NB4 (cell line): ENCODE measurements at regions not wholly inside any gene's neighbourhood (a gene's known extent, or its start where the extent isn't known, plus 50 kb on each side); places are given as distances from the start of the nearest gene placed in this dataset.

Experiments used
- MAX ChIP-seq: IDR thresholded peaks from 2 replicates; pipeline ENCODE4 v1.6.1; 2011; ENCODE audit warnings: low read depth, low read length
- POLR2A ChIP-seq: IDR thresholded peaks from 2 replicates; pipeline ENCODE4 v1.6.1; 2011; ENCODE audit warnings: mild to moderate bottlenecking; ENCODE audit not compliant: insufficient read length; ENCODE audit errors: extremely low read depth
- TF ChIP-seq, protein P1 (sequence below): IDR thresholded peaks from one replicate; pipeline ENCODE4 v1.5.1; 2012; ENCODE audit warnings: low read depth, low read length

DNA sequence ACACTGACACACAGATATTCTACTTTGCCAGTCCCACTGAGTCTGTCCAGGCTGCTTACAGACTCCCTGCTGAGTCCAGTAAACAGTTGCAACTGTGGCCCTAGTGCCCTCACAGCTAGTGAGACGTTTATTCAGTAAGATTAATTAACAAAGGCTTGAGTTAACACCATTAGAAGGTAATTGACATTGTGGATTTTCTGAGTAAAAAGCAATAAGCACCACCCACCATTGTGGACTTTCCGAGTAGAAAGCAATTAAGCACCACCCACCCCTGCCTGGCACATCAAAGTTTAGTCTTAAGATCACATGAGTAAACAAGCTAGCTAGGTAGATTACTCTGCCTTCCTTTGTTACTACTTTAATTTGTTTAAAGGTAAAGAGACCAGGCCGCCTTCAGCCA, 408.6 kb upstream of the IMPG1 start:
- TF ChIP-seq POLR2A: no peak
- TF ChIP-seq, protein P1, sequence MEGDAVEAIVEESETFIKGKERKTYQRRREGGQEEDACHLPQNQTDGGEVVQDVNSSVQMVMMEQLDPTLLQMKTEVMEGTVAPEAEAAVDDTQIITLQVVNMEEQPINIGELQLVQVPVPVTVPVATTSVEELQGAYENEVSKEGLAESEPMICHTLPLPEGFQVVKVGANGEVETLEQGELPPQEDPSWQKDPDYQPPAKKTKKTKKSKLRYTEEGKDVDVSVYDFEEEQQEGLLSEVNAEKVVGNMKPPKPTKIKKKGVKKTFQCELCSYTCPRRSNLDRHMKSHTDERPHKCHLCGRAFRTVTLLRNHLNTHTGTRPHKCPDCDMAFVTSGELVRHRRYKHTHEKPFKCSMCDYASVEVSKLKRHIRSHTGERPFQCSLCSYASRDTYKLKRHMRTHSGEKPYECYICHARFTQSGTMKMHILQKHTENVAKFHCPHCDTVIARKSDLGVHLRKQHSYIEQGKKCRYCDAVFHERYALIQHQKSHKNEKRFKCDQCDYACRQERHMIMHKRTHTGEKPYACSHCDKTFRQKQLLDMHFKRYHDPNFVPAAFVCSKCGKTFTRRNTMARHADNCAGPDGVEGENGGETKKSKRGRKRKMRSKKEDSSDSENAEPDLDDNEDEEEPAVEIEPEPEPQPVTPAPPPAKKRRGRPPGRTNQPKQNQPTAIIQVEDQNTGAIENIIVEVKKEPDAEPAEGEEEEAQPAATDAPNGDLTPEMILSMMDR: no peak
- TF ChIP-seq MAX: no peak
